Fibroblast of lung (primary cell): ENCODE measurements at regions not wholly inside any gene's neighbourhood (a gene's known extent, or its start where the extent isn't known, plus 50 kb on each side); places are given as distances from the start of the nearest gene placed in this dataset.

Experiments
- CTCF ChIP-seq, 2 donors: IDR thresholded peaks in 1 of 2; conservative IDR thresholded peaks in 1 of 2; 1 replicate in 1 of 2; 2 replicates in 1 of 2; pipeline ENCODE4 v1.5.1; 2011 to 2012; ENCODE audit warnings: low read length in 2 of 2, control low read depth in 1 of 2, inconsistent platforms in 1 of 2, low read depth in 1 of 2, mild to moderate bottlenecking in 1 of 2
- EZH2 ChIP-seq: IDR thresholded peaks from 2 replicates; pipeline ENCODE4 v1.5.1; 2012; ENCODE audit warnings: low read length, control low read depth, mild to moderate bottlenecking; ENCODE audit errors: missing control alignments

GRCh38 chr5:170182491-170182890 lies 50.3 kb upstream of the C5orf58 start:
- TF ChIP-seq CTCF (conservative IDR thresholded peaks at IDR 0.05 in 1 of 2, IDR thresholded peaks at IDR 0.05 in 1 of 2; ENCODE audit: low read depth in 1 of 2, low read length in 2 of 2) (no peak), EZH2 (no peak)
